CD4-positive, alpha-beta T cell (primary cell): ENCODE measurements at regions not wholly inside any gene's neighbourhood (a gene's known extent, or its start where the extent isn't known, plus 50 kb on each side); places are given as distances from the start of the nearest gene placed in this dataset.

ENCODE experiments used
- ATAC-seq: fragments of 200-7000 bp; cut with Tn5 transposase; one replicate; pipeline ENCODE4 v1.10.0; 2022; ENCODE audit warnings: mild to moderate bottlenecking; ENCODE audit not compliant: poor library complexity
- CTCF ChIA-PET: fragments of 350-600 bp; sonication (Branson Sonifier 250); formaldehyde crosslinking; loops from one replicate; lab custom pipeline; 2021; ENCODE audit warnings: antibody characterized with exemption, inconsistent platforms; lab: Charles Lee
- POLR2A ChIA-PET: fragments of 350-600 bp; sonication (Branson Sonifier 250); formaldehyde crosslinking; loops from one replicate; lab custom pipeline; 2021; ENCODE audit warnings: antibody characterized with exemption, inconsistent platforms; lab: Charles Lee
- DNase-seq, 14 experiments: peaks; one replicate each; pipeline ENCODE4 v3.0.0-alpha.2; 2013 to 2020; ENCODE audit warnings: mixed read lengths in 2 of 14
- H3K27ac ChIP-seq, 2 donors: one replicate each; pipeline versions ENCODE4 v1.5.1 to v1.7.0; 2013; ENCODE audit warnings: low read length in 2 of 2, low read depth in 1 of 2, mild to moderate bottlenecking in 1 of 2
- H3K27me3 ChIP-seq, 2 experiments: 1 replicate in 1 of 2; 2 replicates in 1 of 2; pipeline versions ENCODE4 v1.6.1 to v1.7.0; 2013; ENCODE audit warnings: low read length in 2 of 2, control low read depth in 1 of 2, mild to moderate bottlenecking in 1 of 2, moderate library complexity in 1 of 2; ENCODE audit not compliant: insufficient read depth in 2 of 2, control insufficient read depth in 1 of 2
- H3K36me3 ChIP-seq: one replicate; pipeline ENCODE4 v1.6.1; 2013; ENCODE audit warnings: low read length, control low read depth; ENCODE audit not compliant: insufficient read depth
- H3K4me1 ChIP-seq: one replicate; pipeline ENCODE4 v1.6.1; 2013; ENCODE audit warnings: low read length, control low read depth; ENCODE audit not compliant: insufficient read depth
- H3K4me3 ChIP-seq: one replicate; pipeline ENCODE4 v1.5.1; 2013; ENCODE audit warnings: mild to moderate bottlenecking, low read length, moderate library complexity
- H3K9me3 ChIP-seq, 2 experiments: 1 replicate in 1 of 2; 2 replicates in 1 of 2; pipeline versions ENCODE4 v1.6.1 to v1.7.0; 2013; ENCODE audit warnings: low read length in 2 of 2, mild to moderate bottlenecking in 2 of 2, control low read depth in 1 of 2, moderate library complexity in 1 of 2; ENCODE audit not compliant: control insufficient read depth in 1 of 2, insufficient read depth in 1 of 2
- H3K27ac Mint-ChIP-seq: one replicate; pipeline ENCODE4 v1.8.0; 2020; ENCODE audit warnings: mixed read lengths
- H3K27me3 Mint-ChIP-seq: one replicate; pipeline ENCODE4 v1.8.0; 2021; ENCODE audit warnings: mixed read lengths
- H3K36me3 Mint-ChIP-seq: one replicate; pipeline ENCODE4 v1.8.0; 2021; ENCODE audit warnings: low read depth, mixed read lengths
- H3K4me1 Mint-ChIP-seq: one replicate; pipeline ENCODE4 v1.8.0; 2021; ENCODE audit warnings: low read depth, mixed read lengths
- H3K4me3 Mint-ChIP-seq: one replicate; pipeline ENCODE4 v1.8.0; 2020; ENCODE audit warnings: mild to moderate bottlenecking, mixed read lengths
- H3K9me3 Mint-ChIP-seq: one replicate; pipeline ENCODE4 v1.8.0; 2020; ENCODE audit warnings: mixed read lengths
- intact Hi-C, 2 experiments: fragments of 100-400 bp; cut with DNase I in 1 of 2; cut with micrococcal nuclease in 1 of 2; formaldehyde crosslinking; loops; one replicate each; pipeline versions ENCODE4 v1.15.1 to v1.9.0; 2023 to 2025; cut with DNase I, micrococcal nuclease
- TF ChIP-seq, protein P1 (sequence below): fragments of 200-600 bp; IDR thresholded peaks from one replicate; pipeline ENCODE4 v1.8.0; 2022; ENCODE audit warnings: antibody characterized with exemption, mild to moderate bottlenecking

DNA sequence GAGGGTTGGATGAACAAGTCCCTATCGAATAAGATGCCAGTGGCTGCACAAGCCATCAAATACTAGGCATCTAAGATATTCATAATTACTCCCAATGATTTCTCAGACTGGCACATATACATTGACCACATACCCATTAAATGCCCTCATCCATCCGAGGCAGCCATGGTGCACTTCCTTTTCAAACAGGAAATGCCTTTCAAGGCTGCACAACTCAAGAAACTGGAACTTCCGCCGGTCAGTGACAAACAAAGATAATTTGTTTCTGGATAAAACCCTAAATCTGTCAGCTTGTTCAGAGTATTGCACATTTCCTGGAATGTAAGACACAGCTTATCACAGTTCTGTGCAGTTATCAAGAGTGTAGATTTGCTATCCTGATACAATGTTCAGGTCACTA, 203.7 kb downstream of the RMST start:
- Mint-ChIP-seq H3K27ac (no peak overlapping the region), H3K9me3 (peaks cover 2% of the 10 kb centered on the region), H3K4me3 (no peak overlapping the region), H3K4me1 (no peaks in the 10 kb centered on the region), H3K36me3 (no peaks in the 10 kb centered on the region), H3K27me3 (no peaks in the 10 kb centered on the region)
- peaks cover 0 to 3% of the 10 kb centered on the region in 2 experiments for H3K9me3 ChIP-seq
- DNase-seq (no peak), ATAC-seq (no peak)
- TF ChIP-seq, protein P1, sequence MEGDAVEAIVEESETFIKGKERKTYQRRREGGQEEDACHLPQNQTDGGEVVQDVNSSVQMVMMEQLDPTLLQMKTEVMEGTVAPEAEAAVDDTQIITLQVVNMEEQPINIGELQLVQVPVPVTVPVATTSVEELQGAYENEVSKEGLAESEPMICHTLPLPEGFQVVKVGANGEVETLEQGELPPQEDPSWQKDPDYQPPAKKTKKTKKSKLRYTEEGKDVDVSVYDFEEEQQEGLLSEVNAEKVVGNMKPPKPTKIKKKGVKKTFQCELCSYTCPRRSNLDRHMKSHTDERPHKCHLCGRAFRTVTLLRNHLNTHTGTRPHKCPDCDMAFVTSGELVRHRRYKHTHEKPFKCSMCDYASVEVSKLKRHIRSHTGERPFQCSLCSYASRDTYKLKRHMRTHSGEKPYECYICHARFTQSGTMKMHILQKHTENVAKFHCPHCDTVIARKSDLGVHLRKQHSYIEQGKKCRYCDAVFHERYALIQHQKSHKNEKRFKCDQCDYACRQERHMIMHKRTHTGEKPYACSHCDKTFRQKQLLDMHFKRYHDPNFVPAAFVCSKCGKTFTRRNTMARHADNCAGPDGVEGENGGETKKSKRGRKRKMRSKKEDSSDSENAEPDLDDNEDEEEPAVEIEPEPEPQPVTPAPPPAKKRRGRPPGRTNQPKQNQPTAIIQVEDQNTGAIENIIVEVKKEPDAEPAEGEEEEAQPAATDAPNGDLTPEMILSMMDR: no peak
- H3K4me3 ChIP-seq: no peak overlapping the region
- ChIA-PET CTCF (no interaction called here), POLR2A (no interaction called here)
- intact Hi-C loops: no loop called here
- peaks cover 0 to 3% of the 10 kb centered on the region in 2 experiments for H3K27me3 ChIP-seq
- no peaks in the 10 kb centered on the region for H3K4me1 ChIP-seq
- H3K27ac ChIP-seq: no peak overlapping the region
- H3K36me3 ChIP-seq: no peaks in the 10 kb centered on the region

DNA sequence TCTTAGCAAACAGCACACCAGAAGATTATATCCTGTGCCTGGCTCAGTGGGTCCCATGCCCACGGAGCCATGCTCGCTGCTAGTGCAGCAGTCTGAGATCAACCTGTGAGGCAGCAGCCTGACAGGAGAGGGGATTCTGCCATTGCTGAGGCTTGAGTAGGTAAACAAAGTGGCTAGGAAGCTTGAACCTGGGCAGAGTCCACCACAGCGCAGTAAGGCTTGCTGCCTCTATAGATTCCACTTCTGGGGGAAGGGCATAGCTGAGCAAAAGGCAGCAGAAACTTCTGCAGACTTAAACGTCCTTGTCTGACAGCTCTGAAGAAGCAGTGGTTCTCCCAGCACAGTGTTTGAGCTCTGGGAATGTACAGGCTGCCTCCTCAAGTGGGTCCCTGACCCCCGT, 210.3 kb downstream of the RMST start:
- Mint-ChIP-seq H3K27ac (no peak overlapping the region), H3K4me1 (no peaks in the 10 kb centered on the region), H3K27me3 (no peaks in the 10 kb centered on the region), H3K4me3 (no peak overlapping the region), H3K9me3 (peaks cover 8% of the 10 kb centered on the region), H3K36me3 (no peaks in the 10 kb centered on the region)
- Histone ChIP-seq H3K27me3 (peaks cover 0 to 3% of the 10 kb centered on the region in 2 experiments), H3K4me1 (no peaks in the 10 kb centered on the region), H3K27ac (no peak overlapping the region), H3K36me3 (no peaks in the 10 kb centered on the region), H3K4me3 (no peak overlapping the region), H3K9me3 (peaks cover 0 to 5% of the 10 kb centered on the region in 2 experiments)
- CTCF ChIA-PET: no interaction called here
- POLR2A ChIA-PET: no interaction called here
- ATAC-seq (no peak), DNase-seq (no peak)
- TF ChIP-seq, protein P1: no peak
- intact Hi-C loops: no loop called here

DNA sequence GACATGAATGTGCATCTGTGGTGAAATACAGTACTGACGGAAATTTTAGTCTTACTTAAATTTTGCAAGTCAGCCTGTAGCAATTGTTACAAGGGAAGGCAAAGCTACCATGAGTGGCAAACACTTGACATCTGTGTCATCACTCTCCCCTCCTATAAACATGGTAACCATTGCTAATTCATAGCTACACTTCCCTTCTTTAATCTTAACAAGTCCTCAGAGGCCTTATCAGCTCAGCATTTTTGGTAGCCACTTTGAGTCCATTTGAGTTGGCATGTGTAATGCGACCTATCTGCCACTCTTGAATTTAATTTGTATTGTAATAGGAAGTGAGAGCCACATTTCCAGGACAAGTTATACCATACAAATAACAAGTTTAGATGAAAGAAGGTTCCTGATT, 218.1 kb downstream of the RMST start:
- Mint-ChIP-seq H3K27ac (no peak overlapping the region), H3K4me3 (no peak overlapping the region), H3K4me1 (no peaks in the 10 kb centered on the region), H3K27me3 (no peaks in the 10 kb centered on the region), H3K9me3 (no peaks in the 10 kb centered on the region), H3K36me3 (no peaks in the 10 kb centered on the region)
- H3K9me3 ChIP-seq: no peaks in the 10 kb centered on the region
- CTCF ChIA-PET: no interaction called here
- no peak overlapping the region for H3K4me3 ChIP-seq
- no peaks in the 10 kb centered on the region for H3K36me3 ChIP-seq
- H3K27ac ChIP-seq: no peak overlapping the region
- H3K27me3 ChIP-seq: no peaks in the 10 kb centered on the region
- DNase-seq (no peak), ATAC-seq (no peak)
- no peaks in the 10 kb centered on the region for H3K4me1 ChIP-seq
- intact Hi-C loops: no loop called here
- POLR2A ChIA-PET: no interaction called here
- TF ChIP-seq, protein P1: no peak
